Liver (tissue), 8 donors: ENCODE measurements at regions not wholly inside any gene's neighbourhood (a gene's known extent, or its start where the extent isn't known, plus 50 kb on each side); places are given as distances from the start of the nearest gene placed in this dataset.

Experiments used
- DNase-seq: peaks from one replicate; pipeline ENCODE4 v3.0.0-alpha.2; 2017; ENCODE audit warnings: low spot score
- H3K27ac ChIP-seq, 2 donors: one replicate each; pipeline ENCODE4 v1.7.0; 2013; ENCODE audit warnings: inconsistent platforms in 2 of 2, low read length in 2 of 2, control low read depth in 1 of 2, low read depth in 1 of 2, mild to moderate bottlenecking in 1 of 2
- H3K27me3 ChIP-seq, 4 donors: one replicate each; pipeline versions ENCODE4 v1.6.1 to v1.7.0; 2013; ENCODE audit warnings: low read length in 3 of 4, inconsistent platforms in 1 of 4, mild to moderate bottlenecking in 1 of 4, moderate library complexity in 1 of 4; ENCODE audit not compliant: control insufficient read depth in 4 of 4, insufficient read depth in 4 of 4
- H3K36me3 ChIP-seq, 4 donors: one replicate each; pipeline versions ENCODE4 v1.6.1 to v1.7.0; 2013; ENCODE audit warnings: low read length in 3 of 4, mild to moderate bottlenecking in 3 of 4, low read depth in 1 of 4, moderate library complexity in 1 of 4; ENCODE audit not compliant: control insufficient read depth in 4 of 4, insufficient read depth in 3 of 4
- H3K4me1 ChIP-seq, 4 donors: one replicate each; pipeline versions ENCODE4 v1.6.1 to v1.7.0; 2013; ENCODE audit warnings: low read length in 3 of 4, mild to moderate bottlenecking in 3 of 4, moderate library complexity in 1 of 4; ENCODE audit not compliant: control insufficient read depth in 4 of 4, insufficient read depth in 4 of 4
- H3K4me3 ChIP-seq, 3 donors: one replicate each; pipeline versions ENCODE4 v1.6.1 to v1.7.0; 2013; ENCODE audit warnings: low read length in 3 of 3, control low read depth in 1 of 3, low read depth in 1 of 3, mild to moderate bottlenecking in 1 of 3
- H3K9ac ChIP-seq, 2 donors: one replicate each; pipeline ENCODE4 v1.7.0; 2013; ENCODE audit warnings: low read length in 2 of 2, mild to moderate bottlenecking in 2 of 2, moderate library complexity in 2 of 2, control low read depth in 1 of 2, low read depth in 1 of 2
- H3K9me3 ChIP-seq, 4 donors: one replicate each; pipeline versions ENCODE4 v1.6.1 to v1.7.0; 2013; ENCODE audit warnings: low read length in 3 of 4; ENCODE audit not compliant: control insufficient read depth in 4 of 4
- ATF3 ChIP-seq: IDR thresholded peaks from 2 replicates; pipeline ENCODE4 v1.6.1; 2016; ENCODE audit warnings: antibody characterized with exemption
- EGR1 ChIP-seq, 2 donors: IDR thresholded peaks; 2 replicates each; pipeline ENCODE4 v1.6.1; 2016 to 2018; ENCODE audit warnings: antibody characterized with exemption in 2 of 2, low read depth in 2 of 2
- FOXA1 ChIP-seq: IDR thresholded peaks from 2 replicates; pipeline ENCODE4 v1.6.1; 2016; ENCODE audit warnings: antibody characterized with exemption
- FOXA2 ChIP-seq: IDR thresholded peaks from 2 replicates; pipeline ENCODE4 v1.6.1; 2016; ENCODE audit warnings: antibody characterized with exemption
- GABPA ChIP-seq, 2 donors: IDR thresholded peaks in 1 of 2; conservative IDR thresholded peaks in 1 of 2; 2 replicates each; pipeline ENCODE4 v1.6.1; 2016; ENCODE audit warnings: antibody characterized with exemption in 2 of 2, mild to moderate bottlenecking in 1 of 2, moderate library complexity in 1 of 2
- HNF4A ChIP-seq, 2 donors: conservative IDR thresholded peaks; 2 replicates each; pipeline ENCODE4 v1.6.1; 2016; ENCODE audit warnings: antibody characterized with exemption in 2 of 2, mild to moderate bottlenecking in 2 of 2
- HNF4G ChIP-seq: IDR thresholded peaks from 2 replicates; pipeline ENCODE4 v1.6.1; 2016; ENCODE audit warnings: antibody characterized with exemption
- JUND ChIP-seq, 2 donors: IDR thresholded peaks; 2 replicates each; pipeline ENCODE4 v1.6.1; 2016; ENCODE audit warnings: antibody characterized with exemption in 2 of 2
- NR2F2 ChIP-seq: IDR thresholded peaks from 2 replicates; pipeline ENCODE4 v1.6.1; 2016; ENCODE audit warnings: antibody characterized with exemption
- RAD21 ChIP-seq, 2 donors: IDR thresholded peaks; 2 replicates each; pipeline ENCODE4 v1.6.1; 2016; ENCODE audit warnings: antibody characterized with exemption in 2 of 2, mild to moderate bottlenecking in 2 of 2
- REST ChIP-seq: IDR thresholded peaks from 2 replicates; pipeline ENCODE4 v1.6.1; 2016; ENCODE audit warnings: antibody characterized with exemption, mild to moderate bottlenecking
- RXRA ChIP-seq, 2 donors: IDR thresholded peaks; 2 replicates each; pipeline ENCODE4 v1.6.1; 2017 to 2018; ENCODE audit warnings: antibody characterized with exemption in 2 of 2, mild to moderate bottlenecking in 1 of 2
- SP1 ChIP-seq: IDR thresholded peaks from 2 replicates; pipeline ENCODE4 v1.6.1; 2018; ENCODE audit warnings: antibody characterized with exemption, mild to moderate bottlenecking
- TAF1 ChIP-seq: conservative IDR thresholded peaks from 2 replicates; pipeline ENCODE4 v1.6.1; 2016; ENCODE audit warnings: antibody characterized with exemption, mild to moderate bottlenecking
- YY1 ChIP-seq: IDR thresholded peaks from 2 replicates; pipeline ENCODE4 v1.6.1; 2016; ENCODE audit warnings: antibody characterized with exemption, mild to moderate bottlenecking
- ZBTB33 ChIP-seq: IDR thresholded peaks from 2 replicates; pipeline ENCODE4 v1.6.1; 2016; ENCODE audit warnings: antibody characterized with exemption
- WGBS: extraction: QIAGEN DNeasy Blood & Tissue Kit; methylation state at CpG from one replicate; pipeline ENCODE4 v1.1.7; 2013; 5-methylcytosine and 5-hydroxymethylcytosine counted together
- TF ChIP-seq, protein P1 (sequence below): fragments of 150-350 bp; IDR thresholded peaks from 2 replicates; pipeline ENCODE4 v1.5.1; 2017; ENCODE audit warnings: improper control_type of control experiment, low read depth, low read length; ENCODE audit not compliant: missing input control
- TF ChIP-seq, protein P2 (sequence below): IDR thresholded peaks from 2 replicates; pipeline ENCODE4 v1.6.1; 2016; ENCODE audit warnings: antibody characterized with exemption
- donor health status: healthy.
- donor health status: healthy.
- donor health status: healthy.
- donor health status: healthy.
- donor health status: healthy.

DNA sequence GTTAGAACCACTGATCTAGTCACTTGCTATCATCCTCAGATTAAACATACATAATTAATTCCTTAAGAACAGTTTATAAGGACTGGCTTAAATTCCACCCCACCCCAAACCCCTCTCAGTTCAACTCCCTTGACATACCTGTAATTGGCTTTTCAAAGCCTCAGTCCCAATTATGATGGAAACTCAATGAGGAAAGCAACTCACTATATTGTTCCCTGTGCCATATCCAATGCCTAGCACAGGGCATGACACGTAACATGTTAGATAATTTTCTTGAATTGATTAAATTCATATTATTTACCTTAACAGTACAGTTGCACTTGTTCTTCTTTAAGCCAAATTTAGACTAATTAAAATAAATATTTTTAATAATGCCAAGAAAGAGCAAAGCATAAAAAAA lies 465.1 kb upstream of the CHAC2 start:
- TF ChIP-seq FOXA2 (no peak), RAD21 (IDR thresholded peaks at IDR 0.05) (no peak), RXRA (IDR thresholded peaks at IDR 0.05) (no peak), TAF1 (no peak), EGR1 (IDR thresholded peaks at IDR 0.05; ENCODE audit: low read depth in 2 of 2) (no peak), SP1 (no peak), YY1 (no peak), GABPA (IDR thresholded peaks at IDR 0.05 in 1 of 2, conservative IDR thresholded peaks at IDR 0.05 in 1 of 2) (no peak), JUND (IDR thresholded peaks at IDR 0.05) (no peak), NR2F2 (no peak), FOXA1 (no peak), ATF3 (no peak), HNF4G (no peak), REST (no peak), ZBTB33 (no peak), HNF4A (conservative IDR thresholded peaks at IDR 0.05) (no peak)
- TF ChIP-seq, protein P1, sequence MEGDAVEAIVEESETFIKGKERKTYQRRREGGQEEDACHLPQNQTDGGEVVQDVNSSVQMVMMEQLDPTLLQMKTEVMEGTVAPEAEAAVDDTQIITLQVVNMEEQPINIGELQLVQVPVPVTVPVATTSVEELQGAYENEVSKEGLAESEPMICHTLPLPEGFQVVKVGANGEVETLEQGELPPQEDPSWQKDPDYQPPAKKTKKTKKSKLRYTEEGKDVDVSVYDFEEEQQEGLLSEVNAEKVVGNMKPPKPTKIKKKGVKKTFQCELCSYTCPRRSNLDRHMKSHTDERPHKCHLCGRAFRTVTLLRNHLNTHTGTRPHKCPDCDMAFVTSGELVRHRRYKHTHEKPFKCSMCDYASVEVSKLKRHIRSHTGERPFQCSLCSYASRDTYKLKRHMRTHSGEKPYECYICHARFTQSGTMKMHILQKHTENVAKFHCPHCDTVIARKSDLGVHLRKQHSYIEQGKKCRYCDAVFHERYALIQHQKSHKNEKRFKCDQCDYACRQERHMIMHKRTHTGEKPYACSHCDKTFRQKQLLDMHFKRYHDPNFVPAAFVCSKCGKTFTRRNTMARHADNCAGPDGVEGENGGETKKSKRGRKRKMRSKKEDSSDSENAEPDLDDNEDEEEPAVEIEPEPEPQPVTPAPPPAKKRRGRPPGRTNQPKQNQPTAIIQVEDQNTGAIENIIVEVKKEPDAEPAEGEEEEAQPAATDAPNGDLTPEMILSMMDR = no peak
- TF ChIP-seq, protein P2, sequence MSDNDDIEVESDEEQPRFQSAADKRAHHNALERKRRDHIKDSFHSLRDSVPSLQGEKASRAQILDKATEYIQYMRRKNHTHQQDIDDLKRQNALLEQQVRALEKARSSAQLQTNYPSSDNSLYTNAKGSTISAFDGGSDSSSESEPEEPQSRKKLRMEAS = no peak
- Histone ChIP-seq H3K9me3 (no peaks in the 10 kb centered on the region), H3K27ac (no peak overlapping the region), H3K9ac (no peak overlapping the region), H3K27me3 (no peaks in the 10 kb centered on the region), H3K36me3 (no peaks in the 10 kb centered on the region), H3K4me3 (no peak overlapping the region), H3K4me1 (no peaks in the 10 kb centered on the region)
- no peak for DNase-seq
- WGBS = 78% methylated on average over 1 of the region's 1 CpG
